Lower leg skin (tissue), 4 donors: ENCODE measurements at regions not wholly inside any gene's neighbourhood (a gene's known extent, or its start where the extent isn't known, plus 50 kb on each side); places are given as distances from the start of the nearest gene placed in this dataset.

Experiments
- DNase-seq, 2 donors: peaks; one replicate each; pipeline ENCODE4 v3.0.0-alpha.2; 2019; ENCODE audit warnings: low spot score in 2 of 2
- H3K4me3 ChIP-seq: fragments of 200-600 bp; sonication (generic); 2 replicates; pipeline ENCODE4 v1.5.1; 2017; ENCODE audit warnings: mild to moderate bottlenecking, low read depth; ENCODE audit not compliant: poor library complexity, severe bottlenecking
- CTCF ChIP-seq, 3 donors: fragments of 450-650 bp; IDR thresholded peaks; one replicate each; pipeline ENCODE4 v1.5.1; 2016; ENCODE audit warnings: antibody characterized with exemption in 3 of 3, mild to moderate bottlenecking in 3 of 3, moderate library complexity in 2 of 3
- POLR2A ChIP-seq, 2 donors: fragments of 450-650 bp; IDR thresholded peaks; one replicate each; pipeline ENCODE4 v1.6.1; 2016 to 2017; ENCODE audit warnings: antibody characterized with exemption in 2 of 2, mild to moderate bottlenecking in 1 of 2, moderate library complexity in 1 of 2
- WGBS, 2 donors: methylation state at CpG; one replicate each; pipeline ENCODE4 v1.1.5; 2018; 5-methylcytosine and 5-hydroxymethylcytosine counted together
- intact Hi-C: fragments of 100-400 bp; cut with DNase I; formaldehyde crosslinking; loops from one replicate; pipeline ENCODE4 v1.15.0; 2023; ENCODE audit warnings: low total_unique reads

- no peak for DNase-seq
- WGBS, 2 donors: 67 to 71% methylated on average over 5 of the region's 5 CpGs
- no peak overlapping the region for H3K4me3 ChIP-seq
- intact Hi-C loops: no loop called here
- no peak for TF ChIP-seq POLR2A (IDR thresholded peaks at IDR 0.05)
- TF ChIP-seq CTCF (IDR thresholded peaks at IDR 0.05): no peak
Observed at GRCh38 chr15:62951481-62951880, 91.1 kb upstream of the TPM1 start.

GRCh38 chr15:62953021-62953420, 89.5 kb upstream of the TPM1 start:
- TF ChIP-seq CTCF (IDR thresholded peaks at IDR 0.05) (no peak), POLR2A (IDR thresholded peaks at IDR 0.05) (no peak)
- H3K4me3 ChIP-seq: no peak overlapping the region
- intact Hi-C loops: no loop called here
- WGBS, 2 donors: 59 to 63% methylated on average over 22 to 29 of the region's 29 CpGs
- no peak for DNase-seq

- intact Hi-C loops: no loop called here
- H3K4me3 ChIP-seq: no peak overlapping the region
- WGBS, 2 donors: 92 to 96% methylated on average over 24 of the region's 24 CpGs
- DNase-seq: no peak
- no peak for TF ChIP-seq POLR2A (IDR thresholded peaks at IDR 0.05)
- TF ChIP-seq CTCF (IDR thresholded peaks at IDR 0.05): no peak
Observed at GRCh38 chr15:62953496-62954045, 89.0 kb upstream of the TPM1 start.

GRCh38 chr15:62957130-62957529, 85.4 kb upstream of the TPM1 start:
- 73 to 85% methylated on average over 6 of the region's 6 CpGs for WGBS, 2 donors
- DNase-seq: no peak
- no peak overlapping the region for H3K4me3 ChIP-seq
- intact Hi-C loops: no loop called here
- no peak for TF ChIP-seq POLR2A (IDR thresholded peaks at IDR 0.05)
- TF ChIP-seq CTCF (IDR thresholded peaks at IDR 0.05): no peak

- DNase-seq: no peak
- intact Hi-C loops: no loop called here
- 80 to 84% methylated on average over 7 of the region's 7 CpGs for WGBS, 2 donors
- no peak for TF ChIP-seq POLR2A (IDR thresholded peaks at IDR 0.05)
- no peak for TF ChIP-seq CTCF (IDR thresholded peaks at IDR 0.05)
- H3K4me3 ChIP-seq: no peak overlapping the region
Observed at GRCh38 chr15:62958528-62959363, 83.8 kb upstream of the TPM1 start.
